ENCODE measurements at regions not wholly inside any gene's neighbourhood (a gene's known extent, or its start where the extent isn't known, plus 50 kb on each side); places are given as distances from the start of the nearest gene placed in this dataset.

DNA sequence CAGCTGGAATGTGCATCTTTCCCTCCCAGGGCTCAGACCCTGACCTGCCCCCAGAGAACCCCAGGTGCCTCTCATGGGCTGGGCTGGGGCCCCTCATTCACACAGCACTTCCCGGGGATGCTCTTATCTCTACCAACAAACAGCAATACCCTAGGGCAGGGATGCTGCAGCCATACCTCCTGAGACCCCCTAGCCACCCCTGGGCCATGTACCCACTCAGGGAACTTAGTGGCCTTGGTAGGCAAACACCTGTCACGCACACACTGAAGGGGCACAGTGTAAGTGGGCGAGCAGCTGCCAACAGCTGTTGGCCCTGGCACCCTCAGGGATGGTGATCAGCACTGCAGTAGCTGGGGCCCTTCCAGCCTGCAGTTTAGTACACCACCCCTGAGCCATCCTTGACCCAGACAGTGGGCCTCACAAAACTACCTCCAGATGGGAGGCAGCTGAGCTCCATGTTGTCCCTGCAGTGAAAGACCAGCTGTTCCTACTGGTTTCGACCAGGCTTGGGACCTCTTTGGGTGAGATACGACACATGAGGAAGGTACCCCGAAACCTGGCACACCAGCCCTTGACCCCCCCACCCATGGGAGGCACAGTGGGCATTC, 1723.6 kb downstream of the TP53TG3F start:
- Histone ChIP-seq H3K9me3 (ENCODE audit: low read depth, low read length) (no peaks in the 10 kb centered on the region), H3K4me1 (ENCODE audit: insufficient read depth, low read length) (no peaks in the 10 kb centered on the region), H3K4me3 (ENCODE audit: low read length) (no peak overlapping the region)

DNA sequence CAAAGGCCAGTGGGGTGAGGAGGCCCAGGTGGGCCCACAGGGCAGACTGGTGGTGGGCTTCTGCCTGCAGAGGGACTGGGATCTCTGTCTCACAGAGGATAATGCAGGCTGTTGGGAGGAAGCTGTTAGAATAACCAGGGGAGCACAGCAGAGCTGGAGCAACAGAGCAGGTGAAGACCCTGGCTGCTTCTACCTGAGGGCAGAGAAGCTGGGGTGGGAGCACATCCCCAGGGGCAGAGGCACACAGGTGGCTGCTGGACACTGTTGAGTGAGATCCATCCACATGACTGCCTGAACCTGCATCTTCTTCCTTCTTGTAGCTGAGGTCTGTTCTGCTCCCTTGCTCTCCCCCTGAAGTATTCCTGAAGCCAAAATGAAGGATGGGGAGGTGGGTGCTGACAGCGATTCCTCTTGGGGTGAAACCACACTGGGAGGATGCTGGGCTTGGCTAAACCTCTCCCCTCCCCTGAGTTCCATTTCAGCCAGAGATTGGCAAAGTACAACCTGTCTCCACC, 1725.0 kb downstream of the TP53TG3F start:
- H3K4me1 ChIP-seq (ENCODE audit: insufficient read depth, low read length) = no peaks in the 10 kb centered on the region
- H3K9me3 ChIP-seq (ENCODE audit: low read depth, low read length) = no peaks in the 10 kb centered on the region
- H3K27me3 ChIP-seq (ENCODE audit: insufficient read depth, low read length) = no peaks in the 10 kb centered on the region
- no peak overlapping the region for H3K4me3 ChIP-seq (ENCODE audit: low read length)

More for the DNA sequence above, 1723.6 kb downstream of the TP53TG3F start:
- no peaks in the 10 kb centered on the region for H3K27me3 ChIP-seq (ENCODE audit: insufficient read depth, low read length)

DNA sequence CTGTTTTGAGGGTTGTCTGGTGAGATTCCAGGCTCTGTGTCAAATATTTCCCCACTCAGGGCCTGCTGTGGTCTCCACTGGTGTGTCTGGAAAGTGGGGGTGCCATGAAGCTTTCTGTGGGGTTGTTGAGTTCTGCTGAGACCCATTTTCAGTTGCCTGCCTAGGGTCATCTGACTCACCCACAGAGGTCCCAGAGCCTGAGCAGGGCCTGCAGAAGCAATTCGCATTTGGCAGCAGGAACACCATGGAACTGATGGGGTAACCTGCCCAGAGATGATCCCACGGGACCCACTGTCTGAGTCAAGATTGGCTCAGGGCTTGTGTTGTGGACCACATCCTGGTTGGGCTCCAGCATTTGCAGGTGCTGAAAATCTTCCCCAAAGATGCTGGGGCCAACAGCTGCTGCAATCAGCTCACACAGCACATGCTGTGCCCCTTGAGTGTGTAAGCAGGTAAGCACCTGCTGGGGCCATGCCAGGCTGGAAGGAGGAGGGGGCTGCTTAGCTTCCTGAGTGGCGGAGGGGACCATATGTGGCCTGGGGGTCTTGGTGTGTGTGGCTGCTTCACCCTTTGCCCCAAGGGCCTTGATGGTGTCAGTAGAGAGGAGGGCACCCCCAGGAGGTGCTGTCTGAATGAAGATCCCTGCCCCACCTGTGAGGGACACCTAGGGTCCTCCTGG, 1726.1 kb downstream of the TP53TG3F start:
- H3K27me3 ChIP-seq (ENCODE audit: insufficient read depth, low read length) = no peaks in the 10 kb centered on the region
- H3K9me3 ChIP-seq (ENCODE audit: low read depth, low read length) = no peaks in the 10 kb centered on the region
- no peak overlapping the region for H3K4me3 ChIP-seq (ENCODE audit: low read length)
- H3K4me1 ChIP-seq (ENCODE audit: insufficient read depth, low read length) = no peaks in the 10 kb centered on the region

DNA sequence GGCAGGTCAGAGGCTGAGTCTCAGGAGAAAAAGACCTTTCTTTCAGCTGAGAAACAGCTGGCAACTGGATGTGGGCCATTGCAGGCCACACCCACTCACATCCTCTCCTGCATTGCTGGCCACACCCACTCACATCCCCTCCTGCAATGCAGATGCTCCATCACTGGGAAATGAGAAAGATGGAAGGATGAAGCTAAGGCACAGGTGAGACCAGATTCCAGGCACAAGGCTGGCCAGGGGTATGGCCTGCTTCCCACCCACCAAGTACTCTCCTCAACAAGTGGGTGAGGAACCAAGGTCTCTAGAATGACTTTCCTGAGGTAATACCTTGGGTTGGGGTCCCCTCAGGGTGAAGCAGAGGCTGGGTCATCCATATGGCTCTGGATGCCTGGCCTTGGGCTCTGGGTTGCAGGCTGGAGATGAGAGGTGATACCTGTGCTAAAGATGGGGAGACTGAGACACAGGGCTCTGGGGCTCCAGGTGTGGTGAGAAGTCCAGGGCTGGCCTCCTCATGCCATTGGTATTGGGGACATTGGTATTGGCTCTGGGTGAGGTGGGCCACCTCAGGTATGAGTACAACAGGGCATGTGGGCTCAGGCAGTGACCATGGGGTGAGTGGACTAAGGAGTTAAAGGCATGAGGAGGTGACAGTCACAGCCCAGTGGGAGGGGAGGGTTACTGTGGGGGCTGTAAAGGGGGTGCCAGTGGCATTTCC, 1726.8 kb downstream of the TP53TG3F start:
- Histone ChIP-seq H3K9me3 (ENCODE audit: low read depth, low read length) (no peaks in the 10 kb centered on the region), H3K27me3 (ENCODE audit: insufficient read depth, low read length) (no peaks in the 10 kb centered on the region), H3K4me1 (ENCODE audit: insufficient read depth, low read length) (no peaks in the 10 kb centered on the region), H3K4me3 (ENCODE audit: low read length) (no peak overlapping the region)

DNA sequence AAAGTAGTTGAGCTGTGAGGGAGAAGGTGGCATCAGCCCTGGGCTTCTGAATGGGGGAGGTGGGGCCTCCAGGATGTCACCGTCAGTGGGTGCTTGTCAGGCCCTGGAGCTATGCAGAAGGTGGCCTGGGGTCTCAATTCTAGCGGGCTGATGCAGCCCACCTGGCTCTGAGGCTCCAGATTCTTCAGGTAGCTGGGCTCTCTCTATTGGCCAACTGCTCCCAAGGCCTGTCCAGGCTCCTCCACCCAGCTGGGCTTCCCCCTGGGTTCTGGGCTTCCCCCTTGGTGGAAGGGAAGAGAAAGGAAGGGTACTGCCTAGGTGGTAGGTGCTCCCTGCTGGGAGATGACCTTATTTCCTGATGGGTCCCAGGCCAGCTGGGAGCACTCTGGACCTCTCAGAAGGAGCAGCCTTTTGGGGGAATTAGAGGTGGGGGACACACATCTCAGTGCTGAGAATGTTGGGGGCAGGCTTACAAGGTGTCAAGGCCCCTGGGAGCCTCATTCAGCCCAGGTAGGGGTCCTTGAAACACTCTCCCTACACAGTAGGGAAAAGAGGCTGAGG, 1728.3 kb downstream of the TP53TG3F start:
- H3K4me1 ChIP-seq (ENCODE audit: insufficient read depth, low read length) = no peaks in the 10 kb centered on the region
- H3K4me3 ChIP-seq (ENCODE audit: low read length) = no peak overlapping the region
- no peaks in the 10 kb centered on the region for H3K27me3 ChIP-seq (ENCODE audit: insufficient read depth, low read length)
- H3K9me3 ChIP-seq (ENCODE audit: low read depth, low read length) = no peaks in the 10 kb centered on the region

DNA sequence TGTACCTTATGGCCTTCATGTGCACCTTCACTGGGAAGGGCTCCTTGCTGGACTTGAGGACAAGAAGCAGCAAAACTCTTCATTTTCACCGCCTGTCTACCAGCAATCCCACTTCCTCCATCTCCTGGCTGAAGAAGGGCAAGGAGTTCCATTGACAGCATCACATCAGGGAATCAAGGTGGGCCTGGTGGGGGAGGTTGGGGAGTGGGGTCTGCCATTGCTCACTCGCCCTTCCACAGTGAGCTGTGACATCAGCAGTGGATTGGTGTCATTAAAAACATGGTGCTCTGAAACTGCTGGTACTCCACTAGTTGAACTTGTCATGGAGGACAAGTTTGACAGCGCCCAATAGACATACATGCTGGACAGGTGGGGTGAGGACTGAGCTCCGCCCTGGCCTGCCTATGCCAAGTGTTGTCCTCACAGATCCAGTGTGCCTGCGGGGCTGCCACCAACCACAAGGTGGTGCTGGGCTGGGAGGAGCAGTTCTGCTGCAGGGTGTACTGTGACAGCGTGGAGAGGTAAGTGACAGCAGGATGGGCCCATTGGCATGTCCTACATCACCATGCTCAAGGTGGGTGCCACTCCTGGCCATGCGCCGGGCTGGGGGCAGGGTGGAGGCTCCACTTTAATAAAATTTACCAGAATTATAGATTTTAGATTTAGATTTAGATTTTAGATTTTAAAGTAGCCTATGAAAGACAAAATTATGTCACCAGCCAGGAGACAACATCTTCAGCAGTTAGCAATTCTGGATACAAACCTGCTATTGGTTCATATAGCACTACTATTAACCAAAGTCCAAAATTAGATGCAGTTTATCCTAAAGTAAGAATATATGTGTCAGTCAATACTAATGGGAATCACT, 1729.1 kb downstream of the TP53TG3F start:
- no peaks in the 10 kb centered on the region for H3K4me1 ChIP-seq (ENCODE audit: insufficient read depth, low read length)
- H3K9me3 ChIP-seq (ENCODE audit: low read depth, low read length) = no peaks in the 10 kb centered on the region
- no peaks in the 10 kb centered on the region for H3K27me3 ChIP-seq (ENCODE audit: insufficient read depth, low read length)
- H3K4me3 ChIP-seq (ENCODE audit: low read length) = no peak overlapping the region

DNA sequence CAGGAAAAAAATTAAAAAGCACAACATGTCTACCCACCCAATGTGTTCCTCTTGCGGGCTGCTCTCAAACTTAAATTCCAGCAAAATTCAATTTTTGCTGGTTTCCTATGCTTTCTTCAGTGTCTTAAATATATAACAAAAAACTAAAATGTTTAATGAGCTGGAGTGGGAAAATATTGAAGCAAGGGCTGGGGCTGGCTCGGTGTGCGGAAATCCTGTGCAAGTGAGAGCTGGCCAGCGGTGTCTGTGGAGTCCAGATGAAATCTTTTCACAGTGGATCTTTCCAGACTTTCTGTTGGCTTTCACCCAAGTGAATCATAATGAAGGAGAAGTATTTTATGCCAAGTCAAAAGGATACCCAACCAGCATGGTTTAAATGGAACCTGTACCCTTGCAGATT, 1733.6 kb downstream of the TP53TG3F start:
- Histone ChIP-seq H3K4me3 (ENCODE audit: low read length) (no peak overlapping the region), H3K27me3 (ENCODE audit: insufficient read depth, low read length) (no peaks in the 10 kb centered on the region), H3K9me3 (ENCODE audit: low read depth, low read length) (no peaks in the 10 kb centered on the region), H3K4me1 (ENCODE audit: insufficient read depth, low read length) (no peaks in the 10 kb centered on the region)

DNA sequence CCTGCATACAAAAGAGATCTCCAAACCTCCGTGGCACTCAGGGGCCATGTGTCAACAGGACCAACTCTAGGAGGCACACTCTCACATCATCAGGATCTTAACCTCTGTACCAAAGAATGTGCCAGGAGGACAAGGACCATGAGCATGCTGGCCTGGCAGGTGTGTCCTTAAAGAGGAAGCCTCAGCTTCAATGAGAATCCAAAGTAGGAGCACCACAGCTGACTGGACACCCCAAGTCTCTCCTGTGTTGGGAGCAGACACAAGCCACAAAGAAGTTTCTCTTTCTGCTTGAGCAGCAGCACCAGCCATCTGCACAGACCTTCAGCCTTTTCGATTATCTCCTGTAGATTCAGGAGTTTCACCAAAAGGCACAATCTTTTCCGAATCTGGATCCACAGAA, 1734.5 kb downstream of the TP53TG3F start:
- no peaks in the 10 kb centered on the region for H3K9me3 ChIP-seq (ENCODE audit: low read depth, low read length)
- no peak overlapping the region for H3K4me3 ChIP-seq (ENCODE audit: low read length)
- H3K4me1 ChIP-seq (ENCODE audit: insufficient read depth, low read length) = no peaks in the 10 kb centered on the region
- no peaks in the 10 kb centered on the region for H3K27me3 ChIP-seq (ENCODE audit: insufficient read depth, low read length)

DNA sequence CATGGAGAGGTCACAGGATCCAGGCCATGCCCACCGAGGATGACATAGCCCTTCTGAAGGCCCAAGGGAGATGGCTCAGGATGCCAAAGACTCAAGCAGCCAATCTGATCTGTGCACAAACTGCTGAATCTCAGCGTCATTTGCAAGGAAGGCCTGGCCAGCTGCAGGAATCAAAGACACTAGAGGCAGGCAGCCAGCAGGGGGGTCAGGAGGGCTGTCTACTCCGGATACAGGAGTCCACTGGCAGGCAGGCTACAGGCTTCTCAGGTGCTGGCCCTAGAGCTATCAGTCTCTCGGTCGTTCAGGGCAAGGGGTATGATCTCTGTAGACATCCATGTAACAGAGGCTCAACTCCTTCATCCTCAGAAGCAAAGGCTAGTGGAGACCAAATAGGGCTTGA, 1735.3 kb downstream of the TP53TG3F start:
- Histone ChIP-seq H3K27me3 (ENCODE audit: insufficient read depth, low read length) (no peaks in the 10 kb centered on the region), H3K4me1 (ENCODE audit: insufficient read depth, low read length) (no peaks in the 10 kb centered on the region), H3K4me3 (ENCODE audit: low read length) (no peak overlapping the region), H3K9me3 (ENCODE audit: low read depth, low read length) (no peaks in the 10 kb centered on the region)

DNA sequence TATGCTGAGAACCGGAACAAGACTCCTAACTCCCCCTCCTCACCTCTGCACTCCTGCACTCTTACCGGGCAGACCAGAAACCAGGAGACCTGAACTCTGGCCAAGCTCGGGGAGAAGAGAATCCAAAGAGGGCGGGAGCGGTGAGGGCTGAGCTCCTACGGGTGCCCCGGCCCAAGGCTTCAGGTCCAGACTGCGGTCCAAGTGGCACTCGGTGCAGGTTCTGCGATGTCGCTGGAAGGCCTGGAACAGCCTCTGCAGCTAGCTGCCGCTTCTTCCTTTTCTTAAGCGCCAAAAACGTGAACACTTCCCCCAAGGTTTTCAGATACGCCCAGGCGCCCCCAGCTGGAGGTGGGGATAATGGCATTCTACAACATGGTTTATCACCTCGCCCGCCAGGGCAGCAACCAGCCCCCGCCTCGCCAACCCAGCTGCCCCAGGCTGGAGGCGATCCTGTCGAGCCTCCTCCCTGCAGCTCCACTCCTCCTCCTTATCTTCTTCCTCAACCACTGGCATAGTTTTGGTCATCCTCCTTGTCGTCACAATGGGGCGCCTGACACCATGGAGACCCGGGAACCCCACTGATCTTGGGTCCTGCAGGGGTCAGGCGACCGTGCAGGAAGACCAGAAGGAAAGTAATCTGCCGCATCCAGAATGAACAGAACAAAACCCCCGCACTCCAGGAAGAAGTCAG, 1735.9 kb downstream of the TP53TG3F start:
- Histone ChIP-seq H3K4me3 (ENCODE audit: low read length) (no peak overlapping the region), H3K9me3 (ENCODE audit: low read depth, low read length) (no peaks in the 10 kb centered on the region), H3K27me3 (ENCODE audit: insufficient read depth, low read length) (no peaks in the 10 kb centered on the region), H3K4me1 (ENCODE audit: insufficient read depth, low read length) (no peaks in the 10 kb centered on the region)

DNA sequence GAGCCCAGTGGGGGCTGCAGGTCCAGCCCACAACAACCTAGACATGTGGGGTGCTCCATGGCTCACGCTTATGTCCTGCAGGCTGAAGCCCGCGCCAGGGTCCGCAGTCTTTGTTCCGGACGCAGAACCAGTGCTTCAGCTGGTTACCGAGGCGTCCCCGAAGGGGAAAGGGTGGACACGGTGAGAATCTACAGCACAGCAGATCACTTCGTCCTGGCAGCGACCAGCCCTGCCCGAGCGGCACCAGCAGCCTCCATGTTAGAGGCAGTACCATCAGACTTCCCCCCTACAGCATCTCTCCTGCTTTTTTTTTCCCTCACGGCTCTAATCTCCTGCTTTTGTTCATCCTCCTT, 1736.4 kb downstream of the TP53TG3F start:
- Histone ChIP-seq H3K27me3 (ENCODE audit: insufficient read depth, low read length) (no peaks in the 10 kb centered on the region), H3K4me1 (ENCODE audit: insufficient read depth, low read length) (no peaks in the 10 kb centered on the region), H3K9me3 (ENCODE audit: low read depth, low read length) (no peaks in the 10 kb centered on the region), H3K4me3 (ENCODE audit: low read length) (no peak overlapping the region)

DNA sequence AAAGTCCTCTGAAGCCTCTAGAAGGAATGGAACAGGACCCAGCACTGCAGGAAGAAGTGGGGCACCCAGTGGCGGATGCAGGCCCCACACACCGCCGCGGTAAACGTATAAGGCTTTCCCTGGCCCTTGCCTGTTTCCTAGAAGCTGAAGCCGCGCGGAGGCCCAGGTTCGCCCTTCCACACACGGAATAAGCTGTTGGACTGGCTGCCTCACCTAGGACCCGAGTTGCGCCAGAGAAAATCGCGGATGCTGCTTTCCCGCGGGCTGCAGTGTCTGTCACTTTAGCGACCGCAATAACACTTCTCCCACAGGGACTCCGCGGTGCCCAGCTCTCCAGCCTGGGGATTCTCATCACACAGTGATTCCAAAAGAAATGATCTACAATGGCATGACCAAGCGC, 1736.9 kb downstream of the TP53TG3F start:
- H3K9me3 ChIP-seq (ENCODE audit: low read depth, low read length) = no peaks in the 10 kb centered on the region

DNA sequence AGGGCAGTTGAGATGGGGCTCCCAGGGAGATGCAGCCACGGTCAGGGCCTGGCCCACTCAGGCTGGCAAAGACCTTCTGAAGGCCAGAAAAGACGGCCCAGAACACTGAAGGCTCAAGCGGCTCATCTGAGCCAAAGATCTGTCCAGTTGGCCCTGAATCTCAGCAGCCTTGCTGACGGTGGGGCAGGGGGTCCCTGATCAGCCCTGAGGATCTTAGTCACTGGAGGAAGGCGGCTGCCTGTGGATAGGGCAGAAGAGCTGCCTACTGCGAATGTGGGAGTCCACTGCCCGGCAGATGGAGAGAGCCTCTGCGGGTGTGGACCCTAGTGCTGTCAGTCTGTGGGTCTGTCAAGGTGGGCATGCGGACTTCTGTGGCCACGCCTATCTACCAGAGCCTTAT, 1738.2 kb downstream of the TP53TG3F start:
- no peaks in the 10 kb centered on the region for H3K4me1 ChIP-seq (ENCODE audit: insufficient read depth, low read length)
- H3K27me3 ChIP-seq (ENCODE audit: insufficient read depth, low read length) = no peaks in the 10 kb centered on the region
- no peaks in the 10 kb centered on the region for H3K9me3 ChIP-seq (ENCODE audit: low read depth, low read length)
- H3K4me3 ChIP-seq (ENCODE audit: low read length) = no peak overlapping the region

More for the DNA sequence above, 1736.9 kb downstream of the TP53TG3F start:
- H3K4me3 ChIP-seq (ENCODE audit: low read length) = no peak overlapping the region
- H3K27me3 ChIP-seq (ENCODE audit: insufficient read depth, low read length) = no peaks in the 10 kb centered on the region
- no peaks in the 10 kb centered on the region for H3K4me1 ChIP-seq (ENCODE audit: insufficient read depth, low read length)
